SK-N-SH (cell line): ENCODE measurements at regions not wholly inside any gene's neighbourhood (a gene's known extent, or its start where the extent isn't known, plus 50 kb on each side); places are given as distances from the start of the nearest gene placed in this dataset.

ENCODE experiments used
- EP300 ChIP-seq, 2 experiments: IDR thresholded peaks; 2 replicates each; pipeline versions ENCODE4 v1.4.0 to v1.6.1; 2012; ENCODE audit warnings: borderline replicate concordance in 1 of 2, low read depth in 1 of 2, low read length in 1 of 2
- EZH2phosphoT487 ChIP-seq: fragments of 200-600 bp; sonication (generic); IDR thresholded peaks from 2 replicates; pipeline ENCODE4 v1.6.1; 2017; ENCODE audit warnings: low read depth, mixed run types, mild to moderate bottlenecking, antibody characterized with exemption, moderate library complexity, borderline replicate concordance
- JUND ChIP-seq: IDR thresholded peaks from 2 replicates; pipeline ENCODE4 v1.4.0; 2012
- MAX ChIP-seq: IDR thresholded peaks from 2 replicates; pipeline ENCODE4 v1.4.0; 2012; ENCODE audit warnings: low read depth
- MXI1 ChIP-seq: IDR thresholded peaks from 2 replicates; pipeline ENCODE4 v1.6.1; 2012; ENCODE audit warnings: mild to moderate bottlenecking, low read depth, low read length, improper control_type of control experiment
- NFIC ChIP-seq: IDR thresholded peaks from 2 replicates; pipeline ENCODE4 v1.4.0; 2012; ENCODE audit warnings: borderline replicate concordance
- POLR2AphosphoS5 ChIP-seq: IDR thresholded peaks from 2 replicates; pipeline ENCODE4 v1.6.1; 2012; ENCODE audit warnings: low read depth, low read length
- RAD21 ChIP-seq: IDR thresholded peaks from 2 replicates; pipeline ENCODE4 v1.6.1; 2012; ENCODE audit warnings: mild to moderate bottlenecking, low read length
- SIN3A ChIP-seq: IDR thresholded peaks from 2 replicates; pipeline ENCODE4 v1.6.1; 2012; ENCODE audit warnings: low read depth, mild to moderate bottlenecking, low read length, moderate library complexity, borderline replicate concordance
- TF ChIP-seq, protein P1 (sequence below): fragments of 200-600 bp; sonication (generic); IDR thresholded peaks from 2 replicates; pipeline ENCODE4 v1.6.1; 2017; ENCODE audit warnings: antibody characterized with exemption, mild to moderate bottlenecking, moderate library complexity

- peak; percentile 9; the same call in 1 of the 2 replicates for TF ChIP-seq RAD21
- TF ChIP-seq, protein P1, sequence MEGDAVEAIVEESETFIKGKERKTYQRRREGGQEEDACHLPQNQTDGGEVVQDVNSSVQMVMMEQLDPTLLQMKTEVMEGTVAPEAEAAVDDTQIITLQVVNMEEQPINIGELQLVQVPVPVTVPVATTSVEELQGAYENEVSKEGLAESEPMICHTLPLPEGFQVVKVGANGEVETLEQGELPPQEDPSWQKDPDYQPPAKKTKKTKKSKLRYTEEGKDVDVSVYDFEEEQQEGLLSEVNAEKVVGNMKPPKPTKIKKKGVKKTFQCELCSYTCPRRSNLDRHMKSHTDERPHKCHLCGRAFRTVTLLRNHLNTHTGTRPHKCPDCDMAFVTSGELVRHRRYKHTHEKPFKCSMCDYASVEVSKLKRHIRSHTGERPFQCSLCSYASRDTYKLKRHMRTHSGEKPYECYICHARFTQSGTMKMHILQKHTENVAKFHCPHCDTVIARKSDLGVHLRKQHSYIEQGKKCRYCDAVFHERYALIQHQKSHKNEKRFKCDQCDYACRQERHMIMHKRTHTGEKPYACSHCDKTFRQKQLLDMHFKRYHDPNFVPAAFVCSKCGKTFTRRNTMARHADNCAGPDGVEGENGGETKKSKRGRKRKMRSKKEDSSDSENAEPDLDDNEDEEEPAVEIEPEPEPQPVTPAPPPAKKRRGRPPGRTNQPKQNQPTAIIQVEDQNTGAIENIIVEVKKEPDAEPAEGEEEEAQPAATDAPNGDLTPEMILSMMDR, result no peak
- peak; percentile 56 for TF ChIP-seq MXI1
- TF ChIP-seq NFIC, result no peak
- TF ChIP-seq EZH2phosphoT487, result no peak
- 0 out of 2 replicates have a peak, but pooled peaks have one; percentile 15 for TF ChIP-seq POLR2AphosphoS5
- TF ChIP-seq SIN3A, result no peak
- peak in 1 of 2 experiments; percentile 86; a peak in 2 of 4 replicates for TF ChIP-seq EP300 (IDR thresholded peaks at IDR 0.05; ENCODE audit: borderline replicate concordance in 1 of 2, low read depth in 1 of 2, low read length in 1 of 2)
- no peak for TF ChIP-seq MAX
- no peak for TF ChIP-seq JUND
Observed at GRCh38 chr3:197432384-197433127, 123.2 kb downstream of the BDH1 start.
